Neural cell (in vitro differentiated cells): ENCODE measurements at regions not wholly inside any gene's neighbourhood (a gene's known extent, or its start where the extent isn't known, plus 50 kb on each side); places are given as distances from the start of the nearest gene placed in this dataset.

Source experiments
- H2AFZ ChIP-seq: fragments of 200-600, 300-800 bp; sonication (generic), shearing (Covaris generic); 2 replicates; pipeline ENCODE4 v1.6.0; 2014; ENCODE audit warnings: low read depth, mild to moderate bottlenecking, antibody characterized with exemption, low read length, moderate library complexity
- H3F3A ChIP-seq: fragments of 200-600 bp; shearing (Covaris generic); 2 replicates; pipeline ENCODE4 v1.6.1; 2016; ENCODE audit warnings: mild to moderate bottlenecking, moderate library complexity, mixed read lengths, antibody characterized with exemption, low read length; ENCODE audit not compliant: insufficient read depth, poor library complexity, severe bottlenecking
- H3K27ac ChIP-seq: fragments of 200-600, 300-800 bp; sonication (generic), shearing (Covaris generic); 2 replicates; pipeline ENCODE4 v1.5.1; 2014; ENCODE audit warnings: mild to moderate bottlenecking, low read length, moderate library complexity
- H3K27me3 ChIP-seq: fragments of 300-800, 200-600 bp; sonication (generic), shearing (Covaris generic); 2 replicates; pipeline ENCODE4 v1.6.0; 2014; ENCODE audit warnings: mild to moderate bottlenecking, low read depth, low read length, moderate library complexity; ENCODE audit not compliant: insufficient read depth
- H3K36me3 ChIP-seq: fragments of 300-800, 200-600 bp; sonication (generic), shearing (Covaris generic); 2 replicates; pipeline ENCODE4 v1.5.1; 2014; ENCODE audit warnings: mild to moderate bottlenecking, antibody characterized with exemption, low read length, moderate library complexity; ENCODE audit not compliant: insufficient read depth
- H3K4me2 ChIP-seq: fragments of 300-800, 200-600 bp; sonication (generic), shearing (Covaris generic); 2 replicates; pipeline ENCODE4 v1.6.0; 2014; ENCODE audit warnings: mild to moderate bottlenecking, low read length
- H3K4me3 ChIP-seq: fragments of 300-800, 200-600 bp; sonication (generic), shearing (Covaris generic); 2 replicates; pipeline ENCODE4 v1.5.1; 2014; ENCODE audit warnings: mild to moderate bottlenecking, low read length, moderate library complexity
- H3K79me2 ChIP-seq: fragments of 200-600 bp; shearing (Covaris generic); replicated peaks from 2 replicates; pipeline ENCODE4 v1.6.0; 2014; ENCODE audit warnings: mild to moderate bottlenecking, low read length, moderate library complexity; ENCODE audit not compliant: insufficient read depth
- H3K9ac ChIP-seq: fragments of 300-800, 200-600 bp; sonication (generic), shearing (Covaris generic); 2 replicates; pipeline ENCODE4 v1.6.1; 2016; ENCODE audit warnings: mild to moderate bottlenecking, low read length, mixed read lengths
- H3K9me2 ChIP-seq: fragments of 200-600 bp; shearing (Covaris generic); 2 replicates; pipeline ENCODE4 v1.6.1; 2016; ENCODE audit warnings: mild to moderate bottlenecking, low read length, mixed read lengths; ENCODE audit not compliant: insufficient read depth
- H3K9me3 ChIP-seq: fragments of 200-600, 300-800 bp; sonication (generic), shearing (Covaris generic); 2 replicates; pipeline ENCODE4 v1.6.1; 2016; ENCODE audit warnings: mild to moderate bottlenecking, mixed run types, low read length, moderate library complexity, mixed read lengths
- H4K20me1 ChIP-seq: fragments of 200-600 bp; shearing (Covaris generic); 2 replicates; pipeline ENCODE4 v1.6.1; 2016; ENCODE audit warnings: mild to moderate bottlenecking, mixed run types; ENCODE audit not compliant: insufficient read depth
- EP300 ChIP-seq: fragments of 450-650 bp; conservative IDR thresholded peaks from 2 replicates; pipeline ENCODE4 v1.6.1; 2014; ENCODE audit warnings: antibody characterized with exemption, mild to moderate bottlenecking, moderate library complexity; ENCODE audit not compliant: poor library complexity, severe bottlenecking
- EZH2 ChIP-seq: fragments of 200-600, 300-800 bp; shearing (Covaris generic), sonication (generic); IDR thresholded peaks from 2 replicates; pipeline ENCODE4 v1.6.1; 2014; ENCODE audit warnings: antibody characterized with exemption, low read length, borderline replicate concordance, mild to moderate bottlenecking; ENCODE audit not compliant: insufficient read depth, poor library complexity, severe bottlenecking
- MXI1 ChIP-seq: fragments of 450-650 bp; conservative IDR thresholded peaks from 2 replicates; pipeline ENCODE4 v1.6.1; 2014; ENCODE audit warnings: antibody characterized with exemption, mild to moderate bottlenecking; ENCODE audit not compliant: poor library complexity, severe bottlenecking
- POLR2AphosphoS5 ChIP-seq: IDR thresholded peaks from 2 replicates; pipeline ENCODE4 v1.6.1; 2012
- RAD21 ChIP-seq: fragments of 450-650 bp; conservative IDR thresholded peaks from 2 replicates; pipeline ENCODE4 v1.6.1; 2014; ENCODE audit warnings: antibody characterized with exemption, mild to moderate bottlenecking, moderate library complexity
- SMC3 ChIP-seq: fragments of 450-650 bp; conservative IDR thresholded peaks from 2 replicates; pipeline ENCODE4 v1.6.1; 2014; ENCODE audit warnings: antibody characterized with exemption, mild to moderate bottlenecking, moderate library complexity; ENCODE audit not compliant: poor library complexity
- TAF1 ChIP-seq: IDR thresholded peaks from 2 replicates; pipeline ENCODE4 v1.6.1; 2012; ENCODE audit warnings: low read depth
- TF ChIP-seq, protein P1 (sequence below): fragments of 450-650 bp; IDR thresholded peaks from 2 replicates; pipeline ENCODE4 v1.5.1; 2014; ENCODE audit warnings: antibody characterized with exemption, mild to moderate bottlenecking, moderate library complexity; ENCODE audit not compliant: poor library complexity, severe bottlenecking
- TF ChIP-seq, protein P2 (sequence below): IDR thresholded peaks from 2 replicates; pipeline ENCODE4 v1.6.1; 2012; ENCODE audit warnings: borderline replicate concordance

DNA sequence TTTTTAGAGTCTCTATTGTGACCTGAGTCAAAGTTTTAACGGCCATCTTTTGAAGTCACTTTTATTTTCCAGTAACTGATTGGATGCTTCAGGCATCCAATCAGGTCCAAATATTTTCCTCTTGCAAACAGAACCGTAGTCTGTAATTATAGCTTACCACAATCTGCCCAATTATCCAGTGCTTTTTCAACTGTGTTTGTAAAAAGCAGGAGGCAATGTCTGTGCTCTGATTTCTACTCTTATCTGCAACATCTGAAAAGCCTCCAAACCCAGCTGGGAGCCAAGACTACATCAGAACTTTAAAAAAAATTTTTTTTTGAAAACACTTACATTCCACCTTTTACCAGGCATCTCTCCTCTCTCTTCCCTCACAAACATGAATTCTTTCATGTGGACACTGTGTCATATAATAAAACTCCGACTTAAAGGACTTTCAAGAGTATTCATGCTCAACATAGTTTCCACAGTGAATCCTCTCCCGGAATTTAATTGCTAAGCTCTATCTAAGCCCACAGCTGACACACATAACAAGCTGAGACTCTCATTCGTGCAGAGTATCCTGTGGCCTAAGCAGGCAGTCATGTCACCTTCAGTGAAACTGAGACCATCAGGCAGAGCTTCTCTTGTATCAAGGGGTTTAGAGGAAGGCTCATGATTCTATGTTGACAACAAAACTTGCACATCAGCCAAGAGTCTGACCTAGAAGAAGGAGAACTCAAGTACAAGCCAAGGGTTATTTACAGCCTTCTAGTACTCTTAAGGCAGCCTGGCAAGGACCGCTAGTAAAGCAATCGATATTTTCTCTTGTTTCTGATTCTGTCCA lies 272.7 kb downstream of the TLE1 start (continued):
- TF ChIP-seq, protein P1, sequence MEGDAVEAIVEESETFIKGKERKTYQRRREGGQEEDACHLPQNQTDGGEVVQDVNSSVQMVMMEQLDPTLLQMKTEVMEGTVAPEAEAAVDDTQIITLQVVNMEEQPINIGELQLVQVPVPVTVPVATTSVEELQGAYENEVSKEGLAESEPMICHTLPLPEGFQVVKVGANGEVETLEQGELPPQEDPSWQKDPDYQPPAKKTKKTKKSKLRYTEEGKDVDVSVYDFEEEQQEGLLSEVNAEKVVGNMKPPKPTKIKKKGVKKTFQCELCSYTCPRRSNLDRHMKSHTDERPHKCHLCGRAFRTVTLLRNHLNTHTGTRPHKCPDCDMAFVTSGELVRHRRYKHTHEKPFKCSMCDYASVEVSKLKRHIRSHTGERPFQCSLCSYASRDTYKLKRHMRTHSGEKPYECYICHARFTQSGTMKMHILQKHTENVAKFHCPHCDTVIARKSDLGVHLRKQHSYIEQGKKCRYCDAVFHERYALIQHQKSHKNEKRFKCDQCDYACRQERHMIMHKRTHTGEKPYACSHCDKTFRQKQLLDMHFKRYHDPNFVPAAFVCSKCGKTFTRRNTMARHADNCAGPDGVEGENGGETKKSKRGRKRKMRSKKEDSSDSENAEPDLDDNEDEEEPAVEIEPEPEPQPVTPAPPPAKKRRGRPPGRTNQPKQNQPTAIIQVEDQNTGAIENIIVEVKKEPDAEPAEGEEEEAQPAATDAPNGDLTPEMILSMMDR: no peak

DNA sequence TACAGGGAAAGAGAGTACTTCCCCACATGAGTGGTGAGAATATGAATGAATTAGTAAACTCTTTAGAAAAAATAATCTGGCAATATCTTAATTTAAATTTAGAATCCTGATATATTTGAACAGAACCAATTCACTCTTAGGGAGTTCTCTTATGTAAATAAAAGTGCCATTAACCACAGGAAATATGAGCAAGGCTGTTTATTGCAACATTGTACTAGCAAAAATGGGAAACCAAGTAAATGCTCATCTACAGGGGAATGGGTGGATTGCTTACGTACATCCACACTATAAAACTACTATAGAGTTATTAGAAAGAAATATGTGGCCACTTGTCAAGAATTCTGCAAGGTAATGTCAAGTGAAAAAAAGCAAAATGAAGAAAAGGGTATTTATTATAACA lies 274.5 kb downstream of the TLE1 start:
- H2AFZ ChIP-seq: no peak overlapping the region
- no peaks in the 10 kb centered on the region for H3K27me3 ChIP-seq
- no peaks in the 10 kb centered on the region for H3K9me3 ChIP-seq
- H3K9ac ChIP-seq: no peak overlapping the region
- no peaks in the 10 kb centered on the region for H3K79me2 ChIP-seq
- H3K4me3 ChIP-seq: no peak overlapping the region
- TF ChIP-seq, protein P2, sequence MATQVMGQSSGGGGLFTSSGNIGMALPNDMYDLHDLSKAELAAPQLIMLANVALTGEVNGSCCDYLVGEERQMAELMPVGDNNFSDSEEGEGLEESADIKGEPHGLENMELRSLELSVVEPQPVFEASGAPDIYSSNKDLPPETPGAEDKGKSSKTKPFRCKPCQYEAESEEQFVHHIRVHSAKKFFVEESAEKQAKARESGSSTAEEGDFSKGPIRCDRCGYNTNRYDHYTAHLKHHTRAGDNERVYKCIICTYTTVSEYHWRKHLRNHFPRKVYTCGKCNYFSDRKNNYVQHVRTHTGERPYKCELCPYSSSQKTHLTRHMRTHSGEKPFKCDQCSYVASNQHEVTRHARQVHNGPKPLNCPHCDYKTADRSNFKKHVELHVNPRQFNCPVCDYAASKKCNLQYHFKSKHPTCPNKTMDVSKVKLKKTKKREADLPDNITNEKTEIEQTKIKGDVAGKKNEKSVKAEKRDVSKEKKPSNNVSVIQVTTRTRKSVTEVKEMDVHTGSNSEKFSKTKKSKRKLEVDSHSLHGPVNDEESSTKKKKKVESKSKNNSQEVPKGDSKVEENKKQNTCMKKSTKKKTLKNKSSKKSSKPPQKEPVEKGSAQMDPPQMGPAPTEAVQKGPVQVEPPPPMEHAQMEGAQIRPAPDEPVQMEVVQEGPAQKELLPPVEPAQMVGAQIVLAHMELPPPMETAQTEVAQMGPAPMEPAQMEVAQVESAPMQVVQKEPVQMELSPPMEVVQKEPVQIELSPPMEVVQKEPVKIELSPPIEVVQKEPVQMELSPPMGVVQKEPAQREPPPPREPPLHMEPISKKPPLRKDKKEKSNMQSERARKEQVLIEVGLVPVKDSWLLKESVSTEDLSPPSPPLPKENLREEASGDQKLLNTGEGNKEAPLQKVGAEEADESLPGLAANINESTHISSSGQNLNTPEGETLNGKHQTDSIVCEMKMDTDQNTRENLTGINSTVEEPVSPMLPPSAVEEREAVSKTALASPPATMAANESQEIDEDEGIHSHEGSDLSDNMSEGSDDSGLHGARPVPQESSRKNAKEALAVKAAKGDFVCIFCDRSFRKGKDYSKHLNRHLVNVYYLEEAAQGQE: no peak
- TF ChIP-seq, protein P1: no peak
- TF ChIP-seq EP300: no peak
- no peak for TF ChIP-seq POLR2AphosphoS5
- no peak for TF ChIP-seq TAF1
- no peak for TF ChIP-seq EZH2
- no peak for TF ChIP-seq RAD21
- no peak for TF ChIP-seq SMC3
- no peak for TF ChIP-seq MXI1
- H3K36me3 ChIP-seq: no peaks in the 10 kb centered on the region
- no peaks in the 10 kb centered on the region for H4K20me1 ChIP-seq
- no peaks in the 10 kb centered on the region for H3K9me2 ChIP-seq
- no peak overlapping the region for H3K4me2 ChIP-seq
- H3F3A ChIP-seq: no peaks in the 10 kb centered on the region
- no peak overlapping the region for H3K27ac ChIP-seq
